Lung (tissue), 11 donors: ENCODE measurements at regions not wholly inside any gene's neighbourhood (a gene's known extent, or its start where the extent isn't known, plus 50 kb on each side); places are given as distances from the start of the nearest gene placed in this dataset.

ENCODE experiments used
- ATAC-seq: fragments of 200-7000 bp; cut with Tn5 transposase; one replicate; pipeline ENCODE4 v1.9.1; 2020; ENCODE audit warnings: moderate number of reproducible peaks; ENCODE audit not compliant: insufficient read depth, low FRiP score
- DNase-seq, 3 donors: peaks; one replicate each; pipeline ENCODE4 v3.0.0-alpha.2; 2013 to 2017
- H3K27ac ChIP-seq, 2 donors: one replicate each; pipeline ENCODE4 v1.5.1; 2013; ENCODE audit warnings: mild to moderate bottlenecking in 2 of 2, moderate library complexity in 2 of 2, control low read depth in 1 of 2, inconsistent platforms in 1 of 2, low read depth in 1 of 2, low read length in 1 of 2
- H3K27me3 ChIP-seq, 3 donors: one replicate each; pipeline ENCODE4 v1.5.1; 2013; ENCODE audit warnings: low read length in 2 of 3; ENCODE audit not compliant: control insufficient read depth in 3 of 3, insufficient read depth in 3 of 3
- H3K36me3 ChIP-seq, 4 donors: one replicate each; pipeline ENCODE4 v1.5.1; 2013; ENCODE audit warnings: low read length in 4 of 4, mild to moderate bottlenecking in 1 of 4, moderate library complexity in 1 of 4; ENCODE audit not compliant: control insufficient read depth in 4 of 4, insufficient read depth in 4 of 4
- H3K4me1 ChIP-seq, 5 donors: one replicate each; pipeline ENCODE4 v1.5.1; 2013; ENCODE audit warnings: low read length in 5 of 5, mild to moderate bottlenecking in 2 of 5, moderate library complexity in 1 of 5; ENCODE audit not compliant: control insufficient read depth in 5 of 5, insufficient read depth in 5 of 5
- H3K4me3 ChIP-seq: one replicate; pipeline ENCODE4 v1.5.1; 2013; ENCODE audit warnings: mild to moderate bottlenecking, control low read depth, moderate library complexity
- H3K9ac ChIP-seq, 2 donors: one replicate each; pipeline ENCODE4 v1.5.1; 2013; ENCODE audit warnings: low read length in 2 of 2, control low read depth in 1 of 2; ENCODE audit not compliant: insufficient read depth in 1 of 2
- H3K9me3 ChIP-seq, 4 donors: one replicate each; pipeline ENCODE4 v1.5.1; 2013; ENCODE audit warnings: low read length in 3 of 4, mild to moderate bottlenecking in 1 of 4, moderate library complexity in 1 of 4; ENCODE audit not compliant: control insufficient read depth in 4 of 4, insufficient read depth in 3 of 4
- CTCF ChIP-seq: IDR thresholded peaks from 2 replicates; pipeline ENCODE4 v1.5.1; 2012; ENCODE audit warnings: mild to moderate bottlenecking; ENCODE audit errors: control extremely low read depth, extremely low read depth
- WGBS, 2 donors: extraction: QIAGEN DNeasy Blood & Tissue Kit; methylation state at CpG; one replicate each; pipeline ENCODE4 v1.1.7; 2013; 5-methylcytosine and 5-hydroxymethylcytosine counted together
- donor health status: control.
- donor health status: control.
- donor health status: Bipolar disorder and iron deficiency.
- donor health status: healthy.
- donor health status: DM: yes; HTN: yes; CAD: no.

- ATAC-seq (no peak), DNase-seq (peak in 2 of 3 donors; percentile 55 to 73)
- no peak for TF ChIP-seq CTCF
- Histone ChIP-seq H3K4me1 (peaks cover 0 to 11% (median 0%) of the 10 kb centered on the region in 5 donors), H3K27me3 (peaks cover 0 to 5% (median 0%) of the 10 kb centered on the region in 3 donors), H3K9ac (no peak overlapping the region), H3K4me3 (no peak overlapping the region), H3K9me3 (no peaks in the 10 kb centered on the region), H3K36me3 (no peaks in the 10 kb centered on the region), H3K27ac (no peak overlapping the region)
- 17 to 37% methylated on average over 4 of the region's 4 CpGs for WGBS, 2 donors
Observed at GRCh38 chr10:64067009-64067606, 545.9 kb downstream of the REEP3 start.

- ATAC-seq (no peak), DNase-seq (no peak)
- H3K9me3 ChIP-seq, result no peaks in the 10 kb centered on the region
- H3K36me3 ChIP-seq, result no peaks in the 10 kb centered on the region
- peaks cover 0 to 5% (median 0%) of the 10 kb centered on the region in 3 donors for H3K27me3 ChIP-seq
- no peak overlapping the region for H3K9ac ChIP-seq
- 92 to 97% methylated on average over 2 of the region's 2 CpGs for WGBS, 2 donors
- no peak overlapping the region for H3K27ac ChIP-seq
- H3K4me3 ChIP-seq, result no peak overlapping the region
- peaks cover 0 to 11% (median 0%) of the 10 kb centered on the region in 5 donors for H3K4me1 ChIP-seq
- TF ChIP-seq CTCF, result no peak
Observed at GRCh38 chr10:64067859-64068258, 546.7 kb downstream of the REEP3 start.

GRCh38 chr10:64070241-64070640 is 549.0 kb downstream of the REEP3 start:
- no peak for TF ChIP-seq CTCF
- peaks cover 0 to 11% (median 0%) of the 10 kb centered on the region in 5 donors for H3K4me1 ChIP-seq
- no peaks in the 10 kb centered on the region for H3K9me3 ChIP-seq
- 73 to 83% methylated on average over 1 of the region's 1 CpG for WGBS, 2 donors
- no peak for DNase-seq
- no peak overlapping the region for H3K27ac ChIP-seq
- no peak overlapping the region for H3K9ac ChIP-seq
- no peaks in the 10 kb centered on the region for H3K36me3 ChIP-seq
- no peak overlapping the region for H3K4me3 ChIP-seq
- no peak for ATAC-seq
- peaks cover 0 to 5% (median 0%) of the 10 kb centered on the region in 3 donors for H3K27me3 ChIP-seq

- Histone ChIP-seq H3K9me3 (no peaks in the 10 kb centered on the region), H3K9ac (no peak overlapping the region), H3K4me1 (peaks cover 0 to 11% (median 0%) of the 10 kb centered on the region in 5 donors), H3K27ac (no peak overlapping the region), H3K27me3 (peaks cover 0 to 5% (median 0%) of the 10 kb centered on the region in 3 donors), H3K36me3 (no peaks in the 10 kb centered on the region), H3K4me3 (no peak overlapping the region)
- no peak for DNase-seq
- no peak for ATAC-seq
- no peak for TF ChIP-seq CTCF
- 52 to 72% methylated on average over 5 of the region's 5 CpGs for WGBS, 2 donors
Observed at GRCh38 chr10:64071218-64071617, 550.0 kb downstream of the REEP3 start.
